Activated T-cell treated with anti-CD3 and anti-CD28 coated beads for 4 hours (primary cell): ENCODE measurements at regions not wholly inside any gene's neighbourhood (a gene's known extent, or its start where the extent isn't known, plus 50 kb on each side); places are given as distances from the start of the nearest gene placed in this dataset.

Experiments
- DNase-seq: peaks from one replicate; pipeline ENCODE4 v3.0.0-alpha.2; 2020

DNA sequence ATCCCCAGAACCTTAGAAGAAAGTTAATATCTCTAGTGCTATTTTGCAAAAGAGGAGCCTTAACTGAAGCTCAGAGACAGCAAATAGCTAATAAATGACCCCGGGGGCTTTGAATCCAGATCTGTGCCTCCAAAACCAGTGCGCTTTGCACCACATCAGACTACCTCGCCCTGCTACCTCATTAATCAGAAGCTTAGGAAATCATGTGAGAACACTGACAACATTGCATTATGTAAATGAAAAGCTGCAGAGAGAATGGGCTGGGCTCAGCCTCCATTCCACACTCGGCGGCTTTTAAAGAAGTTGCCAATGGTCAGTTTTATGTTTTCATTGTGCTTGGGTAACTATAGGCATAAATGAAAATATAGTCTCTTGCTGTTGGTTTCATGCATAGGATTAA, 54.0 kb upstream of the STMND1 start:
- DNase-seq, result no peak

DNA sequence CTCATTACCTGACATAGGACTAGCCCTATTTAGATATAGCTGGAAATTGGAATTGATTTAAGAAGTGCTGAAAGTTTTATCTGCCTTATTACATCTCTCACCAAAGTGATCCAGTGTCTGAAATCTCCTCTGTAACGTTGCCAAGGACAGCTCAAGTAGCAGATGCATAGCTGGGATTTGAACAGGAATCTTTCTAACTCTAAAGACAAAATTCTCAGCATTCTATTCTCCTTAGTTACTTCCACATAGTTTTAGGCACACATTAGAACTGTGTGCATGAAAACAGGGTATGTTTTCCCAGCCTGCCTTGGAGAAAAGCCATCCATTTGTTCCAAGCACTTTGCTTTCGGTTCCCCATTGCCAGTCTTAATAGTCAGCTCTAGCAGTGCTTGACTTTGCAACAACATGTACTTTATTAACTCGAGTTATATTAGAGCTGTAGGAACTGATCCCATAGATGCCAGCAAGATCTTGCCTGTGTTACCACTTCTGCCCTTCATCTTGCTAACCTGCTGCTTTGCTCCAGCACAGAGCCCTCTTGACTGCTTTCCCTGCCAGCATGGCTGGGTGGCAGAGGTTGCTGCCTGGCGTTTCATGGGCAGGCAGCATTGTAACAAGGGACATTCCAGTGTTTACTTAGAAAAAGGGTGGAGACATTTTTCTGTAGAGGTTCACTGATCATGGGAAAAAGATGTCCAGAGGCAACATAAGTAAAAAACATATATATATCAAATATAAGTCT, 56.1 kb upstream of the STMND1 start:
- DNase-seq, result no peak

DNA sequence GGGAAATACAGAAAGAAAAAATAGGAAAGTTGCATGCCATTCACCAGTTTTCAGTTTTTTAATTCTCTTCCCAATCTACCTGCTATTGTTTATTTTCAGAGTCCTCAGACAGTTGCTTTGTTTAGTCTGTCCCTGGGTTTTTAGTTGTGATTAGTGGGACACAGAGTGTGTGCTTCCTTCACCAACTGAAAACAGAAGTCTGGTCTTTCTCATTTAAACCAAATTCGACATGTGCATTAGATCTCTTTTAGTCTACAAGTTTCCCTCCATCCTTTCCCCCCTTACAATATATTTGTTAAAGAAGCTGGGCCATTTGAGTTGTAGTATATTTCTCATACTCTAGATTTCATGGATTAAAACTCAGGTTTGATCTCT, 58.7 kb upstream of the STMND1 start:
- no peak for DNase-seq

DNA sequence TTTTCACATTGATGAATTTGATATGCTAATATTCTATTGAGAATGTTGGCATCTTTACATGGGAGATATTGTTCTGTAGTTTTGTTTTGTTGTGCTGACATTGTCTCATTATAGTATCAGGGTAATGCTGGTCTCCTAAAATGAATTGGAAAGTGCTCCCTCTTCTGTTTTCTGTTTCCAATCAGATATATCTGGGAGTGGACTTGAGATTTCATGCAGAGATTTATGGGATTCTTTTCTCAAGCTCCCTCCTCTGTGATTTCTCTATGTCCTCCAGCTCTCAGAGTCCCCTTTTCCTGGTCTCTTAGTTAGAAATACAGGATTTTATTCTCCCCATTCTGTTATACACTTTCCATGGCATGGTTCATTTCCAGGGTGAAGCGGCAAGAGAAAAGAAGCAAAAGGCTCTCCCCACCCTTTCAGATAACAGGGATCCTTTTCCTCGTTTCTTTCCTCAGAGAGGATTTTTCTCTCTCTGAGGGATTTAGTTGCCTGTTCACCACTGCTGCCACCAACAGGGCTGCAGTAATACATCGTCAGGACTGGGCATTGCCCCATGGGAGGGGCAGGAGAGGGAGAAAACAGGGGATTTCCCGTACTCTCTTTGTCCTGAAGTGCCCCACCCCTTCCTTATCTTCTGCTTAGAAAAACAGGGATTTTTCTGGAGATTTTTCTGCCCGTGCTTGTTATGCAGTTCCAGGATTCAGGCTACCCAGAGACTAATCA, 59.3 kb upstream of the STMND1 start:
- no peak for DNase-seq

DNA sequence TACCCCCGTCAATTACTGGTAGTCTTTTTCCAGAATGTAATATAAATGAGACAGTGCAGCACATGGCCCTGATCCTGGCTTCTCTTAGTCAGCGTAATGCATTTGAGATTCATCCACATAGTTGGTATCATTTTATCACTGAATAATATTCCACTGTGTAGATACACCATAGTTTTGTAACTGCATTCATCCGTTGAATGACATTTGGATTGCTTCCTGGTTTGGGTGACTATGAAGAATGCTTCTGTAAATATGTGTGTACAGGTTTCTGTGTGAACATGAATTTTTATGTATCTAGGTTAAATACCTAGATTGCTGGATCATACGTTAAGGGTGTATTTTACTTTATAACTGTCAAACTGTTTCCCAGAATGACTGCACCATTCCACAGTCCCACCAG, 62.6 kb upstream of the STMND1 start:
- DNase-seq, result no peak

DNA sequence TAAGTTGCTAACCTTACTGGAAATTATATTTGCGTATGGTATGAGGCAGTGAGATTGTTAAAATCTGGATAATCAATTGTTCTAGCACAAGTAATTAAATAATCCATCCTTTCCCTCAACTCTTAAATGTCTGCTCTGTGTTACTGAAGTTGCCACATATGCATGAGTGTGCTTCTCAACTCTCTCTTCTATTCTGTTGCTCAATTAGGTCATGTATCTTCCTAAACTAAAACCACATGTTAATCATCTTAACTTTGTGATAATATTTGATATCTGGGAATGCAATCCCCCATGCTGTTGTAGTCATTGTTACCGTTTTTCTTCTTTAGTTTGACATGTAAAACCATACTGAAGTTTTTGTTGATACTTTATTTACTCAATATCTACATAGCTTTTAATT, 63.5 kb upstream of the STMND1 start:
- DNase-seq, result no peak

DNA sequence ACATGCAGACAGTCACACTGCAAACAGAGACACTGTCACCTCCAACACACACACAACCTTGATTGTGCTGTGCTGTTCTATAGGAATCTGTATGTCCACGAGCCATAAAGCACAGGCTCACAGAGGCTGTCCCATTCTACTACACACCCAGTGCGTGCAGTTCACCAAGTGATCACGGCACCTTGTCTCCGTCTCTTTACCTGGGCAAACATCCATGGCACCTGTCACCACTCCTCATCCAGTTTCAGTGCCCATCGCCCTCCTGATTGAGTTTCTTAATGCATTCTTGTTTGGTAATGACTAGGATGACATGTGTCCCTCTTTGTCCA, 65.8 kb upstream of the STMND1 start:
- DNase-seq, result no peak

DNA sequence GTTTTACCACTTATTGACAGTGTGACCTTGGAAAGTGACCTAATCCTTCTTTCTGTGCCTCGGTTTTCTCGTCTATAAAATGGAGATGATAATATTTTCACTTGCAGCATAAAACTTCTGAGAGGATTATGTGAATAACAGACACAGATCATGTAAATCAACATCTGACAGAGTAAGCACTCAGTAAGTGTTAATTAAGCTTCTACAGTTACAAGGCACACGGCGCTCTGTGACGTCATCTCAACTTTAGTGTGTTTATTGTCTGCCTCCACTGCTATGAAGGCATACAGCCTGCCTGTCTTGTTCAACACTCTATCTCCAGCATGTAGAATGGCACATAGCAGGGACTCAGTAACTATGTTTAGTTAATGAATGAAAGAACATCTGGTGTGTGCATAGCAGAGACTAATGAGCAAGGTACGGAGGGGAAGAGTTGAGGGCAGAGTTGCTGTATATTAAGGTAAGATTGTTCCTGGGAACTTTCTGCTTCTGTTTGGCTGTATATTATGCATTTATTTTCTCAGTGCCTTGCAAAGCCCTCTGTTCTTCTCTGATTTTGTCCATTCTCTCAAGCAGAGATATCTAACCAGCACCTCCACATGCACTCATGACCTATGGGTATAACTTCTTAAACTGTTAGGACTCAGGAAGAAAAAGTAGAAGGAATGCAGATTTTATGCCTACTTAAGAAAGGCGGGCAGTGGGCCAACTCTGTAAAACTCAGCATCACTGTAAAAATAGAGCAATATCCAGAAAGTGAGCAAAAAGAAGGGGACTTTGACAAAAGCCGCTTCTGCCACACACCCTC, 66.4 kb upstream of the STMND1 start:
- DNase-seq, result no peak

DNA sequence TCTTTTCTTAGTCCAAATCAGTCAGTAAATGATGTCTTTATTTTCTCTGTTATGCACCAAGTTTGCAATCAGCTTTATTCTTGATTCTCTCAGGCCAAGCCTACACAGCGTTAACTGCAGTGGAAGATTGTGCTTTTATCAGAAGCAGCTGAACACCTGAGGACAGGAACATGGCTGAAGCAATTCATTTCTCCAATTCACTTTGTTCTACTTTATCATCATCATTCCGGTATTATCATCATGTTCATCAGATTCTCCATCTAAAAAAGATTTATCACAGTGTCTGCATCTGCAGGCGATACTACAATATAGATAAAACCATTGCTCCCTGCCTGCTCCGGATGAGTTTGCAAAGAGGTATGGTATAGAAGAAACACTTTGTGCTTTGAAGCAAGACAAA, 68.1 kb upstream of the STMND1 start:
- DNase-seq, result no peak

DNA sequence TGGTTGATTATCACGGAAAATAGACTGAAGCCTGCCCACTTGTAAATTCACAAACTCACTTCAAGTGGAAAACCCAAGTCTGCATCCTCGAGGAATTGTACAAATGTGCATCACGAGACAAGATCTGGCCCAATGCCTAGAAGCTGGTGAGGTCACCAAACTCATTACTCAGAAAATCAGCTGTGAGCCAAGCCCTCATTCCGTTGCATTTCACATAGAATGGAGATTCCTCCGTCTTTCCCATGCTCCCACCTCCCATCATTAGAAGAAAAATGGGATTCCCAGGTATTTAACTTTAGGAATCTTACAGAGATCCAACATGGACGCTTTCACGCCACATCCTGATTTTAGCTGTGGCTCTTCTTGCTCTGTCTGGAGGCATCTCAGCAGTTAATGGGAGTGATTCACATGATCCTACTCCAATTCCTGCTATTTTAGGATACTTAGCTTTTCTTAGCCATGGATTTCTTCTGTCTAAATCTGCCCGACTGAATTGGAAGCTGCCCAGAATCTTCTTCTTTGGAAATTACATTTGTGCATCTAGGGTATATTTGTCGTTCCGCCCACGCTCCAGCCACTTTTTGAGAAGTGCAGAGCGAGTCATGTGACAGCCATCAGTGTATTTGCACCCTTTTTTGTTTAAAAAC, 68.7 kb upstream of the STMND1 start:
- no peak for DNase-seq

DNA sequence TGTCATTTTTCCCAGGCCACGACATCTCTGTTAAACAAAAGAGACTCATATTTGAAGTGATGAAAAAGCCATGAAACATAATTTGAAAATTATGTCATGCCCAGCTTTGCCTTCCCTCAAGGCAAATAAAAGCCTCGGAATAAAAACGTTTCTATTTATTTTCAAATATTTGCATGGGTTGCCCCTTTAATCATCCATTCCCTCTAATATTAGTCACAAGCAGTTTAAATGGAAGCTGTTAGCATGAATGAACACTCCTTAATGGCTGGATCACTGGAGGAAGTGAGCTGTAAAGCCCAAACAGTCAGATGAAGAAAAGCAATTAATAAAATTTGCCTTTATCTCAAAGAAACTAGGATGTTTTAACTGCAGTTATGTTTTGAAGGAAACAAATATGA, 69.3 kb upstream of the STMND1 start:
- DNase-seq, result no peak

DNA sequence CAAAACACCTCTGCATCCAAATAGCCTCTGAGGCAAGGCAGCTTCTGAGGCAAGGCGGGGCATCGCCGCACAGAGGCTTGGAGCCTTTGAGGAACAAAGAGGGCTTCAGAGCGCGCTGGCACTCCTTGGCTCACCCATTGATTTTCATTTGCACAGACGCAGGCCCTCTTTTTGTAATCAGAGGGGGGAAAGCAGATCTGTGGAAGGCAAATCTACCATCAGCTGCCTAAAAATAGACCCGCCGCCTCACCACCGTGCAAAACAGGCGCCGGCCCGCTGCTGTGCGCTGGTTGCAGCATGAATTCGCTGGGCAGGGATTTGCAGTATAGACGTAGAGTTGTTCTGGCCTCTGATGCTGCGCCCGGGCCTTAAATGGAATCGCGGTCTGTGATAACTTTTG, 69.9 kb upstream of the STMND1 start:
- DNase-seq, result no peak

DNA sequence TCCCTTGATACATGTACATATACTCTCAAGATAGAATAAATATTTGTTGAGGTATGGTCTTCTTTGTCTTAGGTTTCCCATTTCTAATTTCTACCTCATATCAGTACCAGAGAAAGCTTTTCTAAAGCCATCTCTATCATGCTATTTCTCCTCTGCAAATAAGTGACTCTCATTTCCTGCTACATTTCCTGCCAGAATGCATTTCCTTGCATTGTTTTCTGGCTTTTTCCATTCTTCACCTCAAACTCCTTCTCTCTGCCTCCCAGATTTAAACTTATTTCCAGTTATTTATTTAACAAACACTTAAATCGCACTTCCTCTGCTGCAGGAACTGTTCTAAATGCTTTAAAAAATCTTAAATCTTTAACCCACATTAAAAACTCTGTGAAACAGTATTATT, 74.4 kb upstream of the STMND1 start:
- DNase-seq, result no peak

DNA sequence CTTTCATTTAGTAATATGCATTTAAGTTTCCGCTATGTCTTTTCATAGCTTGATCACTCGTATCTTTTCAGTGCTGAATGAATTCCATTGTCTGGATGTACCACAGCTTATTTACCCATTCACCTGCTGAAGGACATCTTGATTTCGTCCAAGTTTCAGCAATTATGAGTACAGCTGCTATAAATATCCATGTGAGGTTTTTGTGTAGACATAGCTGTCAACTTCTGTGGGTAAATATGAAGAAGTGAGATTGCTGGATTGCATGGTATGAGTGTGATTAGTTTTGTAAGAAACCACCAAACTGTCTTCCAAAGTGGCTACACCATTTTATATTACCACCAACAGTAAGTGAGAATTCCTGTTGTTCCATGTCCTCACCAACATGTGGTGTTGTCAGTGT, 79.2 kb upstream of the STMND1 start:
- no peak for DNase-seq

DNA sequence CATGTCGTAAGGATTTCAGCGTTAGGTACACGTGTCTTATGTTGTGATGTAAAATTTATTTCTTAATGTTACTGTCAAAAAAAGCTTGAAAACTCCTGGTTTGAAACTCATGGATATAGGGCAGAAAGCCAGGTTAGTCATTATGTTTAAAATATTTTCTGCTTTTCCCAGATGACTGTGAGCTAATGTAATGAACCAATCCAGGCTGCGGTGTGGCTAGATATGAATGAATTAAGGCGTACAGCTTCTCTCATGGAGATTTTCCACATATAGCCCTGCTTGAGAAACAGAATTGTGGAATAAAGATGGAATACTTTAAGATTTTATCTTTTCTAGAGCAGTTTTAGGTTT, 80.3 kb upstream of the STMND1 start:
- DNase-seq, result no peak

DNA sequence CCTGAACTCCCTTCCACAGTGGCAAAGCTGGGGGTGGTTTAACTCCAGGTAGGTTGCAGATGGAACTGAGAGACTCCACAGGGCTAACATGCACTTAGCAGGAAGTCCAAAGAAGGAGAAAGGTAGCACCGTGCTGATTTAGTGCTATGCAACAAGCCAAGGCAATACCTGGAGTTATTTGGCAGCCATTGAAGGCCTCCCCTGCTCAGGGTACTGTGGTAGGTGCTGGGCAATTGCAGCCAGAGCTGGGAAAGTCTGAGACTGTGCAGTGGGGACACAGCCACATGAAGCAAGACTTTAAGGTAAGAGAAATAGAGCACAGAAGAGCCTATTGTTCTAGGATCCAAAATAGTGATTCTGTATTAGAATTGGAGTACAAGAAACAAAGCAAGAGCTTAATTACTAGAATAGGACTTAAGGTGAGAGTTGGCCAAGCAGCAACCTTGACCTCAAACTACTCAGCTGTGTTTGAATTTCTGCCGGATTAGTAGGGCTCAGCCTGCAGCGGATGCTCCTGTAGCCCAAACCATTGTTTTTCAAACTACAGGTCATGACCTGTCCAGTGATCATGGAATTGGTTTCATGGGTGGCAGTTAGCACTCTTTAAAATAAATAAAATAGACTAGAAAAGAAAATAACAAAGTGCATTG, 80.8 kb upstream of the STMND1 start:
- no peak for DNase-seq

DNA sequence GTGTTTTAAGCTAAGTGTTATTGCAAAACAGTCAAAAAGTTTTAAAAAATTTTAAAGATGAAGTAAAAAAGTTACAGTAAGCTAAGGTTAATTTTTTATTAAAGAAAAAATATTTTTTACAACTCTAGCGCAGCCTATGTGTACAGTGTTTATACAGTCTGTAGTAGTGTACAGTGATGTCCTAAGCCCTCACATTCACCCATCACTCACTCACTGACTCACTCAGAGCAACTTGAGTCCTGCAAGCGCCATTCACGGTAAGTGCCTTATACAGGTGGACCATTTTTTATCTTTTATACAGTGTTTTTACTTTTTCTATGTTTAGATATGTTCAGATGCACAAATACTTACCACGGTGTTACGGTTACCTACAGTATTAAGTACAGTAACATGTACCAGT, 83.4 kb upstream of the STMND1 start:
- no peak for DNase-seq

DNA sequence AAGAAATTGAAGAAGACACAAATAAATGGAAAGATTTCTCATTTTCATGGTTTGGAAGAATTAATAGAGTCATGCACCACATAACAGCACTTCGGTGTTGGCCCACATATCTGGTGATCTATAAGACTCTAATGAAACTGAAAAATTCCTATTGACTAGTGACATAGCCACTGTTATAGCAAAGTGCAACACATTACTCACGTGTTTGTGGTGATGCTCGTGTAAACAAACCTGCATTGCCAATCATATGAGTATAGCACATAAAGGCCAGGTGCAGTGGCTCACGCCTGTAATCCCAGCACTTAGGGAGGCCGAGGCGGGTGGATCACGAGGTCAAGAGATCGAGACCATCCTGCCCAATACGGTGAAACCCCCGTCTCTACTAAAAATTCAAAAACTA, 84.4 kb upstream of the STMND1 start:
- no peak for DNase-seq

DNA sequence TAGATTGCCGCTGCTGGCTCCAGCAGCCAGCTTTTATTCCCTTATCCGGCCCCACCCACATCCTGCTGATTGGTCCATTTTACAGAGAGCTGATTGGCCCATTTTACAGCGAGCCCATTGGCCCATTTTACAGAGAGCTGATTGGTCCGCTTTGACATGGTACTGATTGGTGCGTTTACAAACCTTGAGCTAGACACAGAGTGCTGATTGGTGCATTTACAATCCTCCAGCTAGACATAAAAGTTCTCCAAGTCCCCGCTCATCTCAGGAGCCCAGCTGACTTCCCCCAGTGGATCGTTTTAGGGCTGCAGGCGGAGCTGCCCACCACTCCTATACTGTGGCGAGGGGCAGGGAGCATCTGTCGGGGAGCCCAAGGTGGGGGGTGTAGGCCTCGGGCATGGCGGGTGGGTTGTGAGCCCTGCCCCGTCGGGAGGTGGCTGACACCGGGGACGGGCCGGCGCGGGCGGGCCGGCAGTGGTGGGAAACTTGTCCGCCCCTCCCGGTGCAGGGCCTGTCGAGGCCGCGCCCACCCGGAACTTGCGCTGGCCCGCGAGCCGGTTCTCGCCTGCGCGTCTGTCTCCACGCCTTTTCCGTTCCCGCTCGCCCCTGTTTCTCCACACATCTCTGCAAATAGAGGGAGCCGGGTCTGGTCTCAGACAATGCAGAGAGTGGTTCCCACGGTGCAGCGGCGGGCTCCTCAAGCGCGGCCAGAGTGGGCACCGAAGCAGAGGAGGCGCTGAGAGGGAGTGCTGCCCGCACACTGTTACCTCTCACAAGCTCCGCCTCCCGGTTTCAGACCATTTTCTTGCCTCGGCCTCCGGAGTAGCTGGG, 86.1 kb upstream of the STMND1 start:
- no peak for DNase-seq

DNA sequence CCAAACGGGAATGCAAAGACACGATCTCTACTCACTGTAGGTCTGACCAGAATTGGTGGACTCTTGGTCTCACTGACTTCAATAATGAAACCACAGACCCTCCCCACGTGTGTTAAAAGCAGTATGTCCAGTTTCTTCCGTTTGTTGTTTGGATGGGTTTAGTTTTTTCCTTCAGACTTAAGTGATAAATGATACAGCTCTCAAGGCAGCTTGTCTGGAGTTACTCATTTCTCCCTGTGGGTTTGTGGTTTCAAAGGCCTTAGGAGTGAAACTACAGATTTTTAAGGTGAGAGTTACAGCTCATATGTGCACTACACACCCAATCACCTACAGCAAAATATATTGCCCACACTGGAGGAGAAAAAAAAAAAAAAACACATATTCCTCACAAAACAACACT, 86.7 kb upstream of the STMND1 start:
- DNase-seq, result no peak

DNA sequence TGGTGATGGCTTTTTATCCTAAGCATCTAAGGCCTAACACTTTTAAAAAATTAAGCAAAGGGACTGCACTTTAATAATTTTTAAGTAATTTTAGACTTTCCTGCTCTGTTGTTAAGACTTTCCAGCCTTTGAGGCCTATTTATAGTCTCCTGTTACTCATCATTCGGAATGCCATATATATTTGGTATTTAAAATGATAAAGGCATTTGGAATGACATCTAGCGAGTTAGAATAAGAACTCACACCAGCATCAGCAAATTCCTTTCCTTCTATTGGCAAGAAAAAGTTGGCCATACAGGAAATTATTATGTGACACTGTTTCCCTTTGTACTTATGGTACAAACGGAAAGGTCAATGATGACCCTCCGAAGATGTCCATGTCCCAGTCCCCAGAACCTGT, 88.1 kb upstream of the STMND1 start:
- DNase-seq, result no peak
